WTC11 (cell line): ENCODE measurements at regions not wholly inside any gene's neighbourhood (a gene's known extent, or its start where the extent isn't known, plus 50 kb on each side); places are given as distances from the start of the nearest gene placed in this dataset.
A peak's percentile ranks its signal among the peaks of the same experiment; 100 is the strongest.

Source experiments
- ATAC-seq: fragments of 200-7000 bp; cut with Tn5 transposase; 2 replicates; pipeline ENCODE4 v1.10.0; 2021; ENCODE audit warnings: mild to moderate bottlenecking, moderate library complexity
- CTCF ChIA-PET: fragments of 300-600 bp; sonication (Branson Sonifier 250); formaldehyde crosslinking; loops from one replicate; lab custom pipeline; 2021; ENCODE audit warnings: antibody characterized with exemption; lab: Charles Lee
- POLR2A ChIA-PET: fragments of 350-600 bp; sonication (Branson Sonifier 250); formaldehyde crosslinking; loops from one replicate; lab custom pipeline; 2021; ENCODE audit warnings: antibody characterized with exemption; lab: Charles Lee
- DNase-seq: peaks from one replicate; pipeline ENCODE4 v3.0.0; 2021; ENCODE audit warnings: low spot score
- H3K27ac Mint-ChIP-seq: 2 replicates; pipeline ENCODE4 v1.8.0; 2021; ENCODE audit warnings: mixed read lengths
- H3K27me3 Mint-ChIP-seq: 2 replicates; pipeline ENCODE4 v1.8.0; 2021; ENCODE audit warnings: low read depth, mild to moderate bottlenecking, moderate library complexity, mixed read lengths
- H3K36me3 Mint-ChIP-seq: 2 replicates; pipeline ENCODE4 v1.8.0; 2021; ENCODE audit warnings: mixed read lengths
- H3K4me1 Mint-ChIP-seq: 2 replicates; pipeline ENCODE4 v1.8.0; 2022; ENCODE audit warnings: mixed read lengths
- H3K4me3 Mint-ChIP-seq: 2 replicates; pipeline ENCODE4 v1.8.0; 2021; ENCODE audit warnings: mild to moderate bottlenecking, moderate library complexity, mixed read lengths
- H3K9me3 Mint-ChIP-seq: 2 replicates; pipeline ENCODE4 v1.8.0; 2021; ENCODE audit warnings: mixed read lengths
- CREB1 ChIP-seq: sonication (generic); formaldehyde crosslinking; IDR thresholded peaks from 2 replicates; pipeline ENCODE4 v1.8.0; 2023; ENCODE audit warnings: mild to moderate bottlenecking, missing genetic modification reagents
- CREM ChIP-seq: sonication (generic); formaldehyde crosslinking; IDR thresholded peaks from 2 replicates; pipeline ENCODE4 v1.8.1; 2022; ENCODE audit warnings: mild to moderate bottlenecking, missing genetic modification reagents, moderate library complexity
- ELF4 ChIP-seq: sonication (generic); formaldehyde crosslinking; IDR thresholded peaks from 2 replicates; pipeline ENCODE4 v1.8.1; 2022; ENCODE audit warnings: low read depth, mild to moderate bottlenecking, moderate library complexity, missing genetic modification reagents
- ETV6 ChIP-seq: sonication (generic); formaldehyde crosslinking; IDR thresholded peaks from 2 replicates; pipeline ENCODE4 v1.8.1; 2022; ENCODE audit warnings: mild to moderate bottlenecking, missing genetic modification reagents
- FOXK1 ChIP-seq: sonication (generic); formaldehyde crosslinking; IDR thresholded peaks from 2 replicates; pipeline ENCODE4 v1.8.0; 2022; ENCODE audit warnings: mild to moderate bottlenecking, moderate library complexity, missing genetic modification reagents
- FOXP1 ChIP-seq: sonication (generic); formaldehyde crosslinking; IDR thresholded peaks from 2 replicates; pipeline ENCODE4 v1.8.0; 2022; ENCODE audit warnings: missing genetic modification reagents, mild to moderate bottlenecking, moderate library complexity, borderline replicate concordance
- HMGA2 ChIP-seq: fragments of 250-450 bp; sonication (Bioruptor Pico); IDR thresholded peaks from 2 replicates; pipeline ENCODE4 v1.4.0; 2021; ENCODE audit warnings: mild to moderate bottlenecking, moderate library complexity
- NR2C2 ChIP-seq: sonication (generic); formaldehyde crosslinking; IDR thresholded peaks from 2 replicates; pipeline ENCODE4 v1.8.0; 2022; ENCODE audit warnings: mild to moderate bottlenecking, missing genetic modification reagents
- RELA ChIP-seq: sonication (generic); formaldehyde crosslinking; IDR thresholded peaks from 2 replicates; pipeline ENCODE4 v1.8.1; 2022; ENCODE audit warnings: missing genetic modification reagents, mild to moderate bottlenecking, borderline replicate concordance
- TEAD1 ChIP-seq: sonication (generic); formaldehyde crosslinking; IDR thresholded peaks from 2 replicates; pipeline ENCODE4 v1.8.0; 2022; ENCODE audit warnings: mild to moderate bottlenecking, missing genetic modification reagents
- USF1 ChIP-seq: sonication (generic); formaldehyde crosslinking; IDR thresholded peaks from 2 replicates; pipeline ENCODE4 v1.8.0; 2022; ENCODE audit warnings: mild to moderate bottlenecking, missing genetic modification reagents
- ZNF219 ChIP-seq: sonication (generic); formaldehyde crosslinking; IDR thresholded peaks from 2 replicates; pipeline ENCODE4 v1.8.0; 2023; ENCODE audit warnings: missing genetic modification reagents, mild to moderate bottlenecking, borderline replicate concordance
- ZNF232 ChIP-seq: sonication (generic); formaldehyde crosslinking; IDR thresholded peaks from 2 replicates; pipeline ENCODE4 v1.8.0; 2022; ENCODE audit warnings: mild to moderate bottlenecking, missing genetic modification reagents
- ZNF416 ChIP-seq: fragments of 250-450 bp; sonication (Bioruptor Pico); IDR thresholded peaks from 2 replicates; pipeline ENCODE4 v1.9.0; 2021; ENCODE audit warnings: mild to moderate bottlenecking, inconsistent platforms
- ZNF532 ChIP-seq: fragments of 250-450 bp; sonication (Bioruptor Pico); IDR thresholded peaks from 2 replicates; pipeline ENCODE4 v1.9.0; 2021; ENCODE audit warnings: mild to moderate bottlenecking, borderline replicate concordance
- TF ChIP-seq, protein P1 (sequence below): fragments of 250-450 bp; sonication (Bioruptor Pico); IDR thresholded peaks from 2 replicates; pipeline ENCODE4 v2.1.2; 2022; ENCODE audit warnings: mild to moderate bottlenecking, moderate library complexity

- no peak for ATAC-seq
- Mint-ChIP-seq H3K27me3 (no peaks in the 10 kb centered on the region), H3K36me3 (no peaks in the 10 kb centered on the region), H3K4me3 (no peak overlapping the region), H3K27ac (no peak overlapping the region), H3K4me1 (peaks cover 29% of the 10 kb centered on the region), H3K9me3 (no peaks in the 10 kb centered on the region)
- ChIA-PET POLR2A (no interaction called here), CTCF (no interaction called here)
- DNase-seq = no peak
- TF ChIP-seq FOXK1 (CRISPR knock-in tag) = no peak
These were observed 473.0 kb upstream of the ADGRL2 start for GRCh38 chr1:81327743-81328142.

DNA sequence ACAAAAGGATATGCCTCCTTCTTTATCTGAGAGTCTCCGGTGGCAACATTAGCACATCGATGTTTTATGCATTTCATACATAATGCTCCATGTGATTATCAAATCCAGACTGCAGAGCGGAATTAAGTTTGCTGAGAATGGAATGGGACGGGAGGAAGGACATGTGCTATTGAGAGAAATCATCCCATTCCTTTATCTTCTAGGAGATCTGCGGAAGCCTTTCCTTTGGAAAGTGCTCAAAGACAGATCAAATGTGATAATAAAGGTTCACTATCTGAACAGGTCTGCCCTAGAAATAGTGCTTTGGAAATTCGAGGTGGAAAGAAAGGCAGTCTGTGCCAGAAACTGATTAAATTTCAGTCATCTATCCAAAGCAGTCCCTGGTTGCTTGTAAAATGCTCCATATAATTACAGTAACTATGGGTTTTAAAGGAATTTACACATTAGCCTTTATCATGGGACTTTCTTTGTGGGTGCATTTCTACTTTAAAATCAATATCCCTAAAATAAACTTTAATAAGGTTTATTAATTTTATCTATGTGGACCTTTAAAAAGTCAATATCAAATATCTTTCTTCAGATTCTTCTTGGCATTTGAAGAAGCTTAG lies 473.5 kb upstream of the ADGRL2 start:
- DNase-seq = no peak
- no peak overlapping the region for H3K4me3 Mint-ChIP-seq
- ATAC-seq = no peak
- H3K4me1 Mint-ChIP-seq = peaks cover 29% of the 10 kb centered on the region
- no peaks in the 10 kb centered on the region for H3K27me3 Mint-ChIP-seq
- H3K27ac Mint-ChIP-seq = no peak overlapping the region
- no peaks in the 10 kb centered on the region for H3K9me3 Mint-ChIP-seq
- POLR2A ChIA-PET = interaction anchor here (0.5 kb wide), 1 partner anchor 44 kb away, joined by 3 read pairs; no protein-coding TSS in a partner anchor
- TF ChIP-seq ZNF219 (CRISPR knock-in tag) = no peak
- TF ChIP-seq ZNF532 (CRISPR knock-in tag) = no peak
- TF ChIP-seq ELF4 (CRISPR knock-in tag) = no peak
- no peaks in the 10 kb centered on the region for H3K36me3 Mint-ChIP-seq
- CTCF ChIA-PET = no interaction called here

DNA sequence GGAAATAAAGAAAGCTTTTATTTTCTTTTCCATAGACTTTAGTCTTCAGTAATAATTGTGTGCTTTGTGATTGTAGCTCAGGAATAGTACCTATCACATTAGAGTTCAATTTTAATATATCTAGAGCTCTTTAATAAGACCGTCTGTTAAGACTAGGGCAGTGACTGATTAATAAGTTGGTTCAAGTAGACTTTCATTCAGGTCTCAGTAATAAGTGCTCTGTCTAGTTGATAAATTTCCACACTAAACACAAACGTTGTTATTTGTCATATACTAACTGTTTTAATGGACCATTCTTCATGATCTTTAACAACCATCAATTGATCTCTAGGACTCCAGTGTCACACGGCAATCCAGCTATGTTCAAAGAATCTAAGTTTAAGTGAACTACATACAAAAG lies 474.5 kb upstream of the ADGRL2 start:
- peaks cover 29% of the 10 kb centered on the region for H3K4me1 Mint-ChIP-seq
- no peak overlapping the region for H3K4me3 Mint-ChIP-seq
- ChIA-PET POLR2A (no interaction called here), CTCF (no interaction called here)
- H3K27ac Mint-ChIP-seq = no peak overlapping the region
- TF ChIP-seq TEAD1 (CRISPR knock-in tag) = no peak
- no peak for TF ChIP-seq RELA
- TF ChIP-seq NR2C2 (CRISPR knock-in tag) = no peak
- no peaks in the 10 kb centered on the region for H3K36me3 Mint-ChIP-seq
- no peaks in the 10 kb centered on the region for H3K9me3 Mint-ChIP-seq
- H3K27me3 Mint-ChIP-seq = no peaks in the 10 kb centered on the region
- DNase-seq = no peak
- no peak for ATAC-seq

- H3K9me3 Mint-ChIP-seq = peaks cover 2% of the 10 kb centered on the region
- TF ChIP-seq CREM (CRISPR knock-in tag) = no peak
- TF ChIP-seq, all 79 proteins: peak for 0
- ChIA-PET POLR2A (no interaction called here), CTCF (no interaction called here)
- H3K36me3 Mint-ChIP-seq = no peaks in the 10 kb centered on the region
- no peak overlapping the region for H3K4me3 Mint-ChIP-seq
- ATAC-seq = no peak
- DNase-seq = no peak
- no peak overlapping the region for H3K27ac Mint-ChIP-seq
- no peaks in the 10 kb centered on the region for H3K27me3 Mint-ChIP-seq
- peaks cover 29% of the 10 kb centered on the region for H3K4me1 Mint-ChIP-seq
These were observed 475.3 kb upstream of the ADGRL2 start for GRCh38 chr1:81325397-81325796.

DNA sequence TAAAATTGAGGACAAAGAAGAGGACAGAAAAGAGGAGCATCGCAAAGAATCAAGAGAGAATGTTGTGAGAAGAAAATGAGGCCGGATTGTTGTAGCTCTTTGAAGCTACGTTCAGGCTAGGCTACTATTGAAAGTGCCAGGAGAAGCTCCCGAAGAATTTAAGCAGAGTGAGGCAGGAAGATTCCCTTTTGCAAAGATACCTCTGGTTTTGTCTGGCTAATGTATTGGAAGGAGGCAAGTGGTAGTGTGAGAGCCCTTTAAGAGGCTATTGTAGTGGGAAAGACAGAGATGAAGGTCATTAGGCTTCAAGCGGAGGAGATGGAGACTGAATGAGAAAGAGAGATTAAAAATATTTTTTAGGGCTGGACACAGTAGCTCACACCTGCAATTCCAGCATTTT lies 476.9 kb upstream of the ADGRL2 start:
- POLR2A ChIA-PET = no interaction called here
- TF ChIP-seq FOXP1 (CRISPR knock-in tag) (no peak), ZNF232 (CRISPR knock-in tag) (no peak), CREB1 (CRISPR knock-in tag) (no peak), ETV6 (no peak), ZNF416 (CRISPR knock-in tag) (no peak), HMGA2 (CRISPR knock-in tag) (no peak), USF1 (no peak)
- TF ChIP-seq, protein P1, sequence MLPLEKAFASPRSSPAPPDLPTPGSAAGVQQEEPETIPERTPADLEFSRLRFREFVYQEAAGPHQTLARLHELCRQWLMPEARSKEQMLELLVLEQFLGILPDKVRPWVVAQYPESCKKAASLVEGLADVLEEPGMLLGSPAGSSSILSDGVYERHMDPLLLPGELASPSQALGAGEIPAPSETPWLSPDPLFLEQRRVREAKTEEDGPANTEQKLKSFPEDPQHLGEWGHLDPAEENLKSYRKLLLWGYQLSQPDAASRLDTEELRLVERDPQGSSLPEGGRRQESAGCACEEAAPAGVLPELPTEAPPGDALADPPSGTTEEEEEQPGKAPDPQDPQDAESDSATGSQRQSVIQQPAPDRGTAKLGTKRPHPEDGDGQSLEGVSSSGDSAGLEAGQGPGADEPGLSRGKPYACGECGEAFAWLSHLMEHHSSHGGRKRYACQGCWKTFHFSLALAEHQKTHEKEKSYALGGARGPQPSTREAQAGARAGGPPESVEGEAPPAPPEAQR = no peak
- Mint-ChIP-seq H3K4me3 (no peak overlapping the region), H3K36me3 (peaks cover 5% of the 10 kb centered on the region; the same call in 1 of the 2 replicates), H3K27ac (peak overlapping the region; percentile 14), H3K27me3 (no peaks in the 10 kb centered on the region), H3K4me1 (peaks cover 25% of the 10 kb centered on the region), H3K9me3 (peaks cover 8% of the 10 kb centered on the region)
- ATAC-seq = peak; percentile 60
- CTCF ChIA-PET = no interaction called here
- no peak for DNase-seq
